ENCODE measurements at regions not wholly inside any gene's neighbourhood (a gene's known extent, or its start where the extent isn't known, plus 50 kb on each side); places are given as distances from the start of the nearest gene placed in this dataset.

- Histone ChIP-seq H3K9me3 (ENCODE audit: control insufficient read depth in 1 of 2, insufficient read depth in 1 of 2, low read length in 2 of 2) (peaks cover 0 to 8% of the 10 kb centered on the region in 2 experiments), H3K4me3 (ENCODE audit: low read length) (no peak overlapping the region), H3K27ac (ENCODE audit: low read depth in 1 of 2, low read length in 2 of 2) (no peak overlapping the region), H3K4me1 (ENCODE audit: insufficient read depth, low read length) (no peaks in the 10 kb centered on the region), H3K36me3 (ENCODE audit: insufficient read depth, low read length) (no peaks in the 10 kb centered on the region), H3K27me3 (ENCODE audit: control insufficient read depth in 1 of 2, insufficient read depth in 2 of 2, low read length in 2 of 2) (no peaks in the 10 kb centered on the region)
- no peaks in the 10 kb centered on the region for H3K27me3 Mint-ChIP-seq
- no peaks in the 10 kb centered on the region for H3K36me3 Mint-ChIP-seq (ENCODE audit: low read depth)
- POLR2A ChIA-PET = no interaction called here
- no peaks in the 10 kb centered on the region for H3K9me3 Mint-ChIP-seq
- intact Hi-C loops (cut with DNase I, micrococcal nuclease) = loop anchor here in 1 of 2 experiments (10.0 kb wide), 1 partner anchor 59 kb away; no protein-coding TSS in a partner anchor
- H3K4me3 Mint-ChIP-seq = no peak overlapping the region
- H3K4me1 Mint-ChIP-seq (ENCODE audit: low read depth) = no peaks in the 10 kb centered on the region
- DNase-seq (no peak), ATAC-seq (ENCODE audit: poor library complexity) (no peak)
- no peak overlapping the region for H3K27ac Mint-ChIP-seq
- CTCF ChIA-PET = no interaction called here
- TF ChIP-seq CTCF (IDR thresholded peaks at IDR 0.05) = no peak
Observed at GRCh38 chr9:16275795-16276624, 594.5 kb downstream of the BNC2 start.

- Histone ChIP-seq H3K27ac (ENCODE audit: low read depth in 1 of 2, low read length in 2 of 2) (no peak overlapping the region), H3K36me3 (ENCODE audit: insufficient read depth, low read length) (no peaks in the 10 kb centered on the region), H3K27me3 (ENCODE audit: control insufficient read depth in 1 of 2, insufficient read depth in 2 of 2, low read length in 2 of 2) (no peaks in the 10 kb centered on the region), H3K4me1 (ENCODE audit: insufficient read depth, low read length) (no peaks in the 10 kb centered on the region), H3K4me3 (ENCODE audit: low read length) (no peak overlapping the region), H3K9me3 (ENCODE audit: control insufficient read depth in 1 of 2, insufficient read depth in 1 of 2, low read length in 2 of 2) (peaks cover 0 to 11% of the 10 kb centered on the region in 2 experiments)
- Mint-ChIP-seq H3K4me3 (no peak overlapping the region), H3K27ac (no peak overlapping the region), H3K9me3 (no peaks in the 10 kb centered on the region), H3K4me1 (ENCODE audit: low read depth) (no peaks in the 10 kb centered on the region), H3K27me3 (no peaks in the 10 kb centered on the region), H3K36me3 (ENCODE audit: low read depth) (no peaks in the 10 kb centered on the region)
- no peak for ATAC-seq (ENCODE audit: poor library complexity)
- ChIA-PET POLR2A (no interaction called here), CTCF (no interaction called here)
- intact Hi-C loops (cut with DNase I, micrococcal nuclease) = loop anchor here in 1 of 2 experiments (10.0 kb wide), 1 partner anchor 58 kb away; no protein-coding TSS in a partner anchor
- DNase-seq = no peak
- no peak for TF ChIP-seq CTCF (IDR thresholded peaks at IDR 0.05)
Observed at GRCh38 chr9:16276866-16277265, 593.6 kb downstream of the BNC2 start.

- H3K9me3 Mint-ChIP-seq = no peaks in the 10 kb centered on the region
- DNase-seq = no peak
- no peak overlapping the region for H3K4me3 Mint-ChIP-seq
- intact Hi-C loops (cut with DNase I, micrococcal nuclease) = loop anchor here in 1 of 2 experiments (10.0 kb wide), 1 partner anchor 57 kb away; no protein-coding TSS in a partner anchor
- H3K4me1 Mint-ChIP-seq (ENCODE audit: low read depth) = no peaks in the 10 kb centered on the region
- CTCF ChIA-PET = no interaction called here
- peaks cover 0 to 13% of the 10 kb centered on the region in 2 experiments for H3K9me3 ChIP-seq (ENCODE audit: control insufficient read depth in 1 of 2, insufficient read depth in 1 of 2, low read length in 2 of 2)
- POLR2A ChIA-PET = no interaction called here
- no peaks in the 10 kb centered on the region for H3K27me3 ChIP-seq (ENCODE audit: control insufficient read depth in 1 of 2, insufficient read depth in 2 of 2, low read length in 2 of 2)
- no peak overlapping the region for H3K27ac ChIP-seq (ENCODE audit: low read depth in 1 of 2, low read length in 2 of 2)
- H3K36me3 Mint-ChIP-seq (ENCODE audit: low read depth) = no peaks in the 10 kb centered on the region
- H3K4me3 ChIP-seq (ENCODE audit: low read length) = no peak overlapping the region
- no peaks in the 10 kb centered on the region for H3K27me3 Mint-ChIP-seq
- no peak overlapping the region for H3K27ac Mint-ChIP-seq
- H3K4me1 ChIP-seq (ENCODE audit: insufficient read depth, low read length) = no peaks in the 10 kb centered on the region
- no peak for ATAC-seq (ENCODE audit: poor library complexity)
- no peaks in the 10 kb centered on the region for H3K36me3 ChIP-seq (ENCODE audit: insufficient read depth, low read length)
- no peak for TF ChIP-seq CTCF (IDR thresholded peaks at IDR 0.05)
Observed at GRCh38 chr9:16277471-16277960, 593.0 kb downstream of the BNC2 start.

Measured in CD4-positive, alpha-beta T cell (primary cell).